T-cell (primary cell): ENCODE measurements at regions not wholly inside any gene's neighbourhood (a gene's known extent, or its start where the extent isn't known, plus 50 kb on each side); places are given as distances from the start of the nearest gene placed in this dataset.

Source experiments
- ATAC-seq, 4 experiments: fragments of 200-7000 bp in 3 of 4; fragments of 150-1000 bp in 1 of 4; cut with Tn5 transposase; replicated peaks in 1 of 4; 1 replicate in 3 of 4; 2 replicates in 1 of 4; pipeline ENCODE4 v1.10.0; 2021; ENCODE audit warnings: moderate library complexity in 3 of 4, mild to moderate bottlenecking in 2 of 4, moderate number of reproducible peaks in 1 of 4
- CTCF ChIA-PET, 2 donors: fragments of 300-600 bp; sonication (Branson Sonifier 250); formaldehyde crosslinking; loops; one replicate each; lab custom pipeline; 2022; ENCODE audit warnings: antibody characterized with exemption in 2 of 2; lab: Charles Lee
- POLR2A ChIA-PET, 2 donors: fragments of 300-600 bp; sonication (Branson Sonifier 250); formaldehyde crosslinking; loops; one replicate each; lab custom pipeline; 2022; ENCODE audit warnings: antibody characterized with exemption in 2 of 2; lab: Charles Lee
- DNase-seq, 35 experiments: peaks; one replicate each; pipeline versions ENCODE4 v3.0.0 to v3.0.0-alpha.2; 2013 to 2023
- H3K27ac ChIP-seq: one replicate; pipeline ENCODE4 v1.5.1; 2013; ENCODE audit warnings: low read length
- H3K27me3 ChIP-seq, 2 experiments: replicated peaks in 1 of 2; 1 replicate in 1 of 2; 2 replicates in 1 of 2; pipeline versions ENCODE4 v1.6.1 to v1.7.0; 2013; ENCODE audit warnings: low read length in 1 of 2, mixed read lengths in 1 of 2; ENCODE audit not compliant: control insufficient read depth in 2 of 2, insufficient read depth in 2 of 2; ENCODE audit errors: extremely low read depth in 1 of 2
- H3K36me3 ChIP-seq, 2 donors: 1 replicate in 1 of 2; 2 replicates in 1 of 2; pipeline versions ENCODE4 v1.6.1 to v1.7.0; 2013; ENCODE audit warnings: low read length in 1 of 2; ENCODE audit not compliant: control insufficient read depth in 2 of 2, insufficient read depth in 1 of 2; ENCODE audit errors: extremely low read depth in 1 of 2
- H3K4me1 ChIP-seq, 2 experiments: 1 replicate in 1 of 2; 2 replicates in 1 of 2; pipeline versions ENCODE4 v1.6.1 to v1.7.0; 2013; ENCODE audit warnings: low read length in 2 of 2, mixed read lengths in 1 of 2; ENCODE audit not compliant: insufficient read depth in 2 of 2, control insufficient read depth in 1 of 2; ENCODE audit errors: extremely low read depth in 1 of 2
- H3K4me3 ChIP-seq, 2 donors: 1 replicate in 1 of 2; 2 replicates in 1 of 2; pipeline versions ENCODE4 v1.5.1 to v1.7.0; 2013; ENCODE audit warnings: mild to moderate bottlenecking in 2 of 2, low read length in 1 of 2, moderate library complexity in 1 of 2; ENCODE audit not compliant: control insufficient read depth in 1 of 2; ENCODE audit errors: extremely low read depth in 1 of 2
- H3K9me3 ChIP-seq: 2 replicates; pipeline ENCODE4 v1.7.0; 2013
- H3K27ac Mint-ChIP-seq, 2 donors: one replicate each; pipeline ENCODE4 v1.8.0; 2020 to 2021; ENCODE audit warnings: mild to moderate bottlenecking in 2 of 2, mixed read lengths in 2 of 2
- H3K27me3 Mint-ChIP-seq, 2 donors: one replicate each; pipeline ENCODE4 v1.8.0; 2021 to 2022; ENCODE audit warnings: mixed read lengths in 2 of 2
- H3K36me3 Mint-ChIP-seq: one replicate; pipeline ENCODE4 v1.8.0; 2021; ENCODE audit warnings: mixed read lengths
- H3K4me1 Mint-ChIP-seq, 3 donors: one replicate each; pipeline ENCODE4 v1.8.0; 2020 to 2022; ENCODE audit warnings: mixed read lengths in 3 of 3, mild to moderate bottlenecking in 1 of 3
- H3K4me3 Mint-ChIP-seq, 3 donors: one replicate each; pipeline ENCODE4 v1.8.0; 2020 to 2022; ENCODE audit warnings: mild to moderate bottlenecking in 3 of 3, mixed read lengths in 3 of 3, moderate library complexity in 3 of 3
- H3K9me3 Mint-ChIP-seq, 3 donors: one replicate each; pipeline ENCODE4 v1.8.0; 2020 to 2022; ENCODE audit warnings: mixed read lengths in 3 of 3
- WGBS: methylation state at CpG from one replicate; pipeline ENCODE4 v1.1.5; 2013; ENCODE audit warnings: missing lambda C conversion rate; ENCODE audit not compliant: insufficient coverage; 5-methylcytosine and 5-hydroxymethylcytosine counted together

DNA sequence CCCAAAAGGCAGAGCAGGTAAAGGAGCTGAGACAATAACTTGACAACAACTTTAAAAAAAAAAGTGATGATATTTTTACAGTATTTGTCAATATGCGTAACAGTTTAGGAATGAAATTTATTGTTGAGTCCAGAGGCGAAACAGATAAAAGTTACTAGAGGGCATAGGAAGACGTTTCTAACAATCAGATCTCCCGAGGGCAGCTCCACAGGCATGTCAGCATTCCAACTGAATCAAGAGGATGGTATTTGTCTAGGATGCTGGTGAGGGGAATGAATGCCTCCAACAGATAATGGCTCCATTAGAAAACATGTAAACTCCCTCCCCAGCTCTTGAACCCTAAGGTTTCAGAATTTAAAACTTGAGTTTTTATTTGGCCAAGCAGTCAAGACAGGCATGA lies 733.9 kb upstream of the SORCS1 start:
- H3K4me3 ChIP-seq, result no peak overlapping the region
- H3K27ac ChIP-seq, result no peak overlapping the region
- no peaks in the 10 kb centered on the region for H3K9me3 ChIP-seq
- ChIA-PET POLR2A (no interaction called here), CTCF (interaction anchor here in 1 of 2 donors (0.6 kb wide), 1 partner anchor 87 kb away, joined by 3 read pairs; no protein-coding TSS in a partner anchor)
- 62% methylated on average over 2 of the region's 4 CpGs for WGBS
- no peaks in the 10 kb centered on the region for H3K4me1 ChIP-seq
- ATAC-seq (no peak), DNase-seq (no peak)
- Mint-ChIP-seq H3K9me3 (peaks cover 9 to 16% (median 11%) of the 10 kb centered on the region in 3 donors), H3K36me3 (no peaks in the 10 kb centered on the region), H3K4me1 (no peaks in the 10 kb centered on the region), H3K27me3 (no peaks in the 10 kb centered on the region), H3K4me3 (no peak overlapping the region), H3K27ac (no peak overlapping the region)
- H3K27me3 ChIP-seq, result no peaks in the 10 kb centered on the region
- no peaks in the 10 kb centered on the region for H3K36me3 ChIP-seq

DNA sequence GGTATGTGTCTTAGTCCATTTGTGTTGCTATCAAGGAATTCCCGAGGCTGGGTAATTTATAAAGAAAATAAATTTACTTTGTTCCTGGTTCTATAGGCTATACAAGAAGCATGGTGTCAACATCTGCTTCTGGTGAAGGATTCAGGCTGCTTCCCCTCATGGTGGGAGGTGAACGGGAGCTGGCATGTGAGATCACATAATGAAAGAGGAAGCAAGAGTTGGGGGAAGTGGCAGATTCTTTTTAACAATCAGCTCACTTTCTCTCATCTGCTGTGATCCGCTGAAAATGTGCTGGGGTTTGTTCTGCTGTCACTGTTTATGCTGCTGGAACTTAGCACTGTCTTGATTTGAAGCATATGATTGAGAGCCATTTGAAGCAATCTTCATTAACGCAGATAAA lies 730.0 kb upstream of the SORCS1 start:
- Histone ChIP-seq H3K27me3 (no peaks in the 10 kb centered on the region), H3K4me1 (no peaks in the 10 kb centered on the region), H3K9me3 (no peaks in the 10 kb centered on the region), H3K36me3 (no peaks in the 10 kb centered on the region), H3K4me3 (no peak overlapping the region), H3K27ac (no peak overlapping the region)
- 20% methylated on average over 1 of the region's 4 CpGs for WGBS
- H3K4me1 Mint-ChIP-seq, result no peaks in the 10 kb centered on the region
- no peaks in the 10 kb centered on the region for H3K36me3 Mint-ChIP-seq
- ChIA-PET CTCF (no interaction called here), POLR2A (no interaction called here)
- DNase-seq (no peak), ATAC-seq (no peak)
- peaks cover 8 to 26% (median 19%) of the 10 kb centered on the region in 3 donors for H3K9me3 Mint-ChIP-seq
- no peak overlapping the region for H3K4me3 Mint-ChIP-seq
- H3K27ac Mint-ChIP-seq, result no peak overlapping the region
- no peaks in the 10 kb centered on the region for H3K27me3 Mint-ChIP-seq

DNA sequence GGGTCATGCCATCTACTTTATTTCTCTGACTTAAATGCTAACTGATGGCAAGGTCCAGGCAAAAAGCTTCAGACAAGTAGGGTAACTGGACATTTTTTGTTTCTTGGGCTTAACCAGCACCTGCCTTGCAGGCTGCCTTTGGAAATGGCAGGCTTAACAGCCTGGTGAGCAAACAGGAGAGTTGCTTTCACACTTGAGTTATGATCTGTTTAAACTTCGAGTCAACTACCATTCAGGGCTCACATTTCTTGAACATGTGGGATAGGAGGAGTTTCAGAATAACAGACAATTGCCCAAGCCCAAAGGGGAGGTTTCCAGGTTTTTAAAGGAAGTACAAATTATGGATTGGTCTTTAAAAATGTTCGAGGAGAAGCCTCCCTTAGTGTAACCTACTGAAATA lies 724.6 kb upstream of the SORCS1 start:
- WGBS, result no CpG with 5 or more reads among the region's 2 CpGs

DNA sequence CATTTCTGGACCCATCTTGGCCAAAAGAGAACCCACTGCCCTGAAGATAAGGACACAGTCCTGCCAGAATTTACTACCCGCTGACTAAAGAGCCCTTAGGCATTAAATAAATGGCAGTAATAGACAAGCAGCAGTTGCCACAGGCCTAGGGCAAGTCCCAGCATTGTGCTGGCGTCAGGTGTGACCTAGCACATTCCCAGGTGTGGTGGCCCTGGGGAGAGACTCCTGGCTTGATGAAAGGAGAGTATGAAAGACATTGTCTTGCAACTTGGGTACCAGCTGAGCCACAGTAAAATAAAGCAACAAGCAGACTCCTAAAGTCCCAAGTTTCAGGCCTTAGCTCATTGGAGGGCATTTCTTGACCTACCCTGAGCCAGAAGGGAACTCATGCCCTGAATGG lies 715.7 kb upstream of the SORCS1 start:
- ChIA-PET POLR2A (no interaction called here), CTCF (no interaction called here)
- DNase-seq (no peak), ATAC-seq (no peak)
- 70% methylated on average over 2 of the region's 2 CpGs for WGBS
- no peak overlapping the region for H3K27ac ChIP-seq
- Mint-ChIP-seq H3K4me1 (no peaks in the 10 kb centered on the region), H3K36me3 (no peaks in the 10 kb centered on the region), H3K4me3 (no peak overlapping the region), H3K27ac (no peak overlapping the region), H3K9me3 (peaks cover 13 to 40% (median 22%) of the 10 kb centered on the region in 3 donors), H3K27me3 (no peaks in the 10 kb centered on the region)
- no peak overlapping the region for H3K4me3 ChIP-seq
- H3K27me3 ChIP-seq, result no peaks in the 10 kb centered on the region
- no peaks in the 10 kb centered on the region for H3K36me3 ChIP-seq
- H3K4me1 ChIP-seq, result no peaks in the 10 kb centered on the region
- H3K9me3 ChIP-seq, result no peaks in the 10 kb centered on the region

More for the DNA sequence above, 724.6 kb upstream of the SORCS1 start:
- H3K4me3 ChIP-seq, result no peak overlapping the region
- POLR2A ChIA-PET, result no interaction called here
- no peaks in the 10 kb centered on the region for H3K4me1 Mint-ChIP-seq
- no peaks in the 10 kb centered on the region for H3K27me3 ChIP-seq
- no peak for ATAC-seq
- CTCF ChIA-PET, result no interaction called here
- no peak for DNase-seq
- H3K4me3 Mint-ChIP-seq, result no peak overlapping the region
- no peak overlapping the region for H3K27ac ChIP-seq
- no peaks in the 10 kb centered on the region for H3K27me3 Mint-ChIP-seq
- H3K9me3 ChIP-seq, result no peaks in the 10 kb centered on the region
- no peak overlapping the region for H3K27ac Mint-ChIP-seq
- H3K36me3 ChIP-seq, result no peaks in the 10 kb centered on the region
- no peaks in the 10 kb centered on the region for H3K36me3 Mint-ChIP-seq
- H3K4me1 ChIP-seq, result no peaks in the 10 kb centered on the region
- peaks cover 13 to 37% (median 28%) of the 10 kb centered on the region in 3 donors for H3K9me3 Mint-ChIP-seq

DNA sequence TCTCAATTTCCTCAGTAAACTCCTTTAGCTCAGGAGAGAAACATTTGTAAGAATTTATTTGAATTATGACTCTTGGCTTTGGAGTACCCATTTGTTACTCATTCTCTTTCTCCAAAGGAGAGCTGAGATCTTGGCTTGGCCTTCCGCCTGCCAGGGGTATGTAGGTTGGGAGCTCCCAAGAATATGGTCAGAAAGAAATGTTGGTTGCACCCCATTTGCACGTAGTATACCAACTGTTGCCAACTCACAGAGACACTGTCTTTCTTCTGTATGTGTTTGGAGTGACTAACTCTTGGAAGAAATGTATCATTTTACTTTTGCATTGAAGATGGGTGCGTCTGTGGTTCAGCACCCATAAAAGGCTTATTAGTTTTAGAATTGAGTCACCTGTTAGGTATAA lies 708.5 kb upstream of the SORCS1 start:
- CTCF ChIA-PET, result no interaction called here
- WGBS, result 80% methylated on average over 1 of the region's 3 CpGs
- Histone ChIP-seq H3K36me3 (no peaks in the 10 kb centered on the region), H3K9me3 (no peaks in the 10 kb centered on the region), H3K4me1 (no peaks in the 10 kb centered on the region), H3K27me3 (no peaks in the 10 kb centered on the region), H3K27ac (no peak overlapping the region), H3K4me3 (no peak overlapping the region)
- no peak overlapping the region for H3K27ac Mint-ChIP-seq
- no peak for ATAC-seq
- no peaks in the 10 kb centered on the region for H3K27me3 Mint-ChIP-seq
- no peaks in the 10 kb centered on the region for H3K4me1 Mint-ChIP-seq
- H3K9me3 Mint-ChIP-seq, result peaks cover 5 to 11% (median 8%) of the 10 kb centered on the region in 3 donors
- no peak overlapping the region for H3K4me3 Mint-ChIP-seq
- no peaks in the 10 kb centered on the region for H3K36me3 Mint-ChIP-seq
- POLR2A ChIA-PET, result no interaction called here
- DNase-seq, result no peak

DNA sequence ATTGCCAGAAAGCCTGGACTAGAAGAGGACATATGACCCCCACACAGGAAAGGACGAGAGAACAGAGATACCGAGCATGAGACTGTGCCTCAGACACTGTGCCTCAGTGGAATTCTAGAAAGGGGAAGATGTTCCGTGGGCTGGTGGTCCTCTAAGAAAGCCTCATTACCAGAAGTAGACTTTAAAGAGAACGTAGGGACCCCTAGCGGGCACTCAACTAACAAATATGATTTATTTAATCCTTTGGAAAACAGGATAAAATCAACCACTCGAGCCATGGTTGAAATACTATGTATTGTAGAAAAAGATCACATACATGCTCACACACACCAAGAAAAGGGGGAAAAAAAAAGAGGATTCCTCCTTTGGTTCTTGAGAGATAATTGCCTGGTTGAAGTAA lies 701.2 kb upstream of the SORCS1 start:
- ChIA-PET POLR2A (no interaction called here), CTCF (no interaction called here)
- Mint-ChIP-seq H3K36me3 (no peaks in the 10 kb centered on the region), H3K4me3 (no peak overlapping the region), H3K27me3 (no peaks in the 10 kb centered on the region), H3K27ac (no peak overlapping the region), H3K4me1 (no peaks in the 10 kb centered on the region), H3K9me3 (peaks cover 0 to 8% (median 5%) of the 10 kb centered on the region in 3 donors)
- Histone ChIP-seq H3K27ac (no peak overlapping the region), H3K27me3 (no peaks in the 10 kb centered on the region), H3K4me1 (no peaks in the 10 kb centered on the region), H3K4me3 (no peak overlapping the region), H3K36me3 (no peaks in the 10 kb centered on the region), H3K9me3 (no peaks in the 10 kb centered on the region)
- no peak for ATAC-seq
- WGBS, result no CpG with 5 or more reads among the region's 6 CpGs
- DNase-seq, result no peak

DNA sequence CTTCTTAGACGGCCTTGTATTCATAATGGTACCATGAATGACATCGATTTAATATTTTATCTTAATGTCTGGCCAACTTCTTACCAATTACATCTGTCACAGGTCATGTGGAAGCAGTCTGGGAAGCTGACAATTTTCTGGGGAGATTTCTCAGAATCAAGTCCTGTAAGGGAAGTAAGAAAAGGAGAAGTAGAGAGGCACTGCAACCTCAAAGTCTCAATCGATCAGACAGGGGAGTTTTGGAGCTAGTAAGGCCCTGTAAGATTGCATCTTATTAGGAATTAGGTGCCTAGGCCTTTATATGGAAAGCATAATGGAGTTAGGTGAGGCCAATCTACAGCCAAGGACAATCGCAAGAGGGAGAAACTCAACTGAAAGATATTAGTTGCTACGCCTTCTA lies 694.6 kb upstream of the SORCS1 start:
- Mint-ChIP-seq H3K4me3 (no peak overlapping the region), H3K4me1 (no peaks in the 10 kb centered on the region), H3K27ac (no peak overlapping the region), H3K27me3 (no peaks in the 10 kb centered on the region), H3K36me3 (no peaks in the 10 kb centered on the region), H3K9me3 (peaks cover 2 to 4% (median 4%) of the 10 kb centered on the region in 3 donors)
- ChIA-PET CTCF (no interaction called here), POLR2A (no interaction called here)
- DNase-seq (no peak), ATAC-seq (no peak)
- H3K9me3 ChIP-seq, result no peaks in the 10 kb centered on the region
- no peak overlapping the region for H3K27ac ChIP-seq
- H3K4me1 ChIP-seq, result no peaks in the 10 kb centered on the region
- no peak overlapping the region for H3K4me3 ChIP-seq
- no peaks in the 10 kb centered on the region for H3K27me3 ChIP-seq
- H3K36me3 ChIP-seq, result no peaks in the 10 kb centered on the region
- 0% methylated on average over 1 of the region's 5 CpGs for WGBS
